ENCODE measurements at regions not wholly inside any gene's neighbourhood (a gene's known extent, or its start where the extent isn't known, plus 50 kb on each side); places are given as distances from the start of the nearest gene placed in this dataset.
"Not testable (repeated sequence)": the region's sequence is repeated elsewhere in the genome, so short reads cannot be mapped to it uniquely, and the experiment has no call there.

GRCh38 chr5:157944938-157945337 is 86.0 kb upstream of the CLINT1 start:
- DNase-seq, result no peak
- Histone ChIP-seq H3K27me3 (ENCODE audit: control insufficient read depth, insufficient read depth, low read length) (no peaks in the 10 kb centered on the region), H3K9me3 (replicated peaks; ENCODE audit: control insufficient read depth, low read depth, low read length) (no peaks in the 10 kb centered on the region), H3K4me3 (ENCODE audit: low read length) (no peak overlapping the region), H3K4me1 (ENCODE audit: control insufficient read depth, insufficient read depth, low read length) (peaks cover 6% of the 10 kb centered on the region), H3K27ac (ENCODE audit: low read length) (no peak overlapping the region), H3K36me3 (ENCODE audit: control insufficient read depth, insufficient read depth, low read length) (no peaks in the 10 kb centered on the region)
- 81% methylated on average over 3 of the region's 6 CpGs for WGBS (ENCODE audit: insufficient coverage)

GRCh38 chr5:157944077-157944633 is 85.2 kb upstream of the CLINT1 start:
- H3K4me3 ChIP-seq (ENCODE audit: low read length), result no peak overlapping the region
- no peaks in the 10 kb centered on the region for H3K36me3 ChIP-seq (ENCODE audit: control insufficient read depth, insufficient read depth, low read length)
- WGBS (ENCODE audit: insufficient coverage), result 17% methylated on average over 1 of the region's 6 CpGs
- no peak for DNase-seq
- no peaks in the 10 kb centered on the region for H3K9me3 ChIP-seq (replicated peaks; ENCODE audit: control insufficient read depth, low read depth, low read length)
- no peaks in the 10 kb centered on the region for H3K27me3 ChIP-seq (ENCODE audit: control insufficient read depth, insufficient read depth, low read length)
- peaks cover 6% of the 10 kb centered on the region for H3K4me1 ChIP-seq (ENCODE audit: control insufficient read depth, insufficient read depth, low read length)
- no peak overlapping the region for H3K27ac ChIP-seq (ENCODE audit: low read length)

GRCh38 chr5:157942595-157942994 is 83.7 kb upstream of the CLINT1 start:
- Histone ChIP-seq H3K4me3 (ENCODE audit: low read length) (no peak overlapping the region), H3K27me3 (ENCODE audit: control insufficient read depth, insufficient read depth, low read length) (no peaks in the 10 kb centered on the region), H3K36me3 (ENCODE audit: control insufficient read depth, insufficient read depth, low read length) (no peaks in the 10 kb centered on the region), H3K9me3 (replicated peaks; ENCODE audit: control insufficient read depth, low read depth, low read length) (no peaks in the 10 kb centered on the region), H3K4me1 (ENCODE audit: control insufficient read depth, insufficient read depth, low read length) (no peaks in the 10 kb centered on the region), H3K27ac (ENCODE audit: low read length) (no peak overlapping the region)
- no peak for DNase-seq
- whole genome bisulfite sequencing (ENCODE audit: insufficient coverage), result no CpG with 5 or more reads among the region's 1 CpG

GRCh38 chr5:157941616-157942015 is 82.7 kb upstream of the CLINT1 start:
- no peak overlapping the region for H3K27ac ChIP-seq (ENCODE audit: low read length)
- no peaks in the 10 kb centered on the region for H3K36me3 ChIP-seq (ENCODE audit: control insufficient read depth, insufficient read depth, low read length)
- no peak for DNase-seq
- no peaks in the 10 kb centered on the region for H3K9me3 ChIP-seq (replicated peaks; ENCODE audit: control insufficient read depth, low read depth, low read length)
- H3K4me3 ChIP-seq (ENCODE audit: low read length), result no peak overlapping the region
- 80% methylated on average over 2 of the region's 3 CpGs for WGBS (ENCODE audit: insufficient coverage)
- H3K27me3 ChIP-seq (ENCODE audit: control insufficient read depth, insufficient read depth, low read length), result no peaks in the 10 kb centered on the region
- no peaks in the 10 kb centered on the region for H3K4me1 ChIP-seq (ENCODE audit: control insufficient read depth, insufficient read depth, low read length)

GRCh38 chr5:157938101-157938500 is 79.2 kb upstream of the CLINT1 start:
- not testable (repeated sequence) for H3K27me3 ChIP-seq (ENCODE audit: control insufficient read depth, insufficient read depth, low read length); H3K27ac ChIP-seq (ENCODE audit: low read length); DNase-seq; H3K36me3 ChIP-seq (ENCODE audit: control insufficient read depth, insufficient read depth, low read length); H3K4me3 ChIP-seq (ENCODE audit: low read length); H3K9me3 ChIP-seq (replicated peaks; ENCODE audit: control insufficient read depth, low read depth, low read length); H3K4me1 ChIP-seq (ENCODE audit: control insufficient read depth, insufficient read depth, low read length)
- 90% methylated on average over 4 of the region's 6 CpGs for WGBS (ENCODE audit: insufficient coverage)

GRCh38 chr5:157936776-157937501 is 78.0 kb upstream of the CLINT1 start:
- not testable (repeated sequence) for DNase-seq; H3K27me3 ChIP-seq (ENCODE audit: control insufficient read depth, insufficient read depth, low read length); H3K36me3 ChIP-seq (ENCODE audit: control insufficient read depth, insufficient read depth, low read length); H3K9me3 ChIP-seq (replicated peaks; ENCODE audit: control insufficient read depth, low read depth, low read length); H3K27ac ChIP-seq (ENCODE audit: low read length); H3K4me3 ChIP-seq (ENCODE audit: low read length); H3K4me1 ChIP-seq (ENCODE audit: control insufficient read depth, insufficient read depth, low read length)
- no CpG with 5 or more reads among the region's 3 CpGs for WGBS (ENCODE audit: insufficient coverage)

GRCh38 chr5:157934600-157934999 is 75.7 kb upstream of the CLINT1 start:
- H3K27me3 ChIP-seq (ENCODE audit: control insufficient read depth, insufficient read depth, low read length), result no peaks in the 10 kb centered on the region
- H3K27ac ChIP-seq (ENCODE audit: low read length), result no peak overlapping the region
- H3K4me3 ChIP-seq (ENCODE audit: low read length), result no peak overlapping the region
- H3K4me1 ChIP-seq (ENCODE audit: control insufficient read depth, insufficient read depth, low read length), result no peaks in the 10 kb centered on the region
- no peak for DNase-seq
- no peaks in the 10 kb centered on the region for H3K36me3 ChIP-seq (ENCODE audit: control insufficient read depth, insufficient read depth, low read length)
- WGBS (ENCODE audit: insufficient coverage), result 86% methylated on average over 1 of the region's 3 CpGs
- peaks cover 3% of the 10 kb centered on the region for H3K9me3 ChIP-seq (replicated peaks; ENCODE audit: control insufficient read depth, low read depth, low read length)

- 88% methylated on average over 3 of the region's 5 CpGs for WGBS (ENCODE audit: insufficient coverage)
- Histone ChIP-seq H3K27ac (ENCODE audit: low read length) (no peak overlapping the region), H3K4me3 (ENCODE audit: low read length) (no peak overlapping the region), H3K27me3 (ENCODE audit: control insufficient read depth, insufficient read depth, low read length) (no peaks in the 10 kb centered on the region), H3K4me1 (ENCODE audit: control insufficient read depth, insufficient read depth, low read length) (no peaks in the 10 kb centered on the region), H3K9me3 (replicated peaks; ENCODE audit: control insufficient read depth, low read depth, low read length) (peaks cover 3% of the 10 kb centered on the region), H3K36me3 (ENCODE audit: control insufficient read depth, insufficient read depth, low read length) (no peaks in the 10 kb centered on the region)
- no peak for DNase-seq
These were observed 74.1 kb upstream of the CLINT1 start for GRCh38 chr5:157933005-157933404.

GRCh38 chr5:157930710-157931109 is 71.8 kb upstream of the CLINT1 start:
- Histone ChIP-seq H3K27me3 (ENCODE audit: control insufficient read depth, insufficient read depth, low read length) (no peaks in the 10 kb centered on the region), H3K36me3 (ENCODE audit: control insufficient read depth, insufficient read depth, low read length) (no peaks in the 10 kb centered on the region), H3K4me3 (ENCODE audit: low read length) (no peak overlapping the region), H3K27ac (ENCODE audit: low read length) (no peak overlapping the region), H3K9me3 (replicated peaks; ENCODE audit: control insufficient read depth, low read depth, low read length) (peaks cover 3% of the 10 kb centered on the region), H3K4me1 (ENCODE audit: control insufficient read depth, insufficient read depth, low read length) (no peaks in the 10 kb centered on the region)
- WGBS (ENCODE audit: insufficient coverage), result 57% methylated on average over 5 of the region's 7 CpGs
- DNase-seq, result no peak

- WGBS (ENCODE audit: insufficient coverage), result no CpG with 5 or more reads among the region's 4 CpGs
- H3K4me3 ChIP-seq (ENCODE audit: low read length), result no peak overlapping the region
- peak; percentile 55 for DNase-seq
These were observed 68.0 kb upstream of the CLINT1 start for GRCh38 chr5:157926977-157927376.

More at GRCh38 chr5:157926977-157927376, 68.0 kb upstream of the CLINT1 start:
- H3K36me3 ChIP-seq (ENCODE audit: control insufficient read depth, insufficient read depth, low read length), result no peaks in the 10 kb centered on the region
- no peaks in the 10 kb centered on the region for H3K27me3 ChIP-seq (ENCODE audit: control insufficient read depth, insufficient read depth, low read length)
- H3K9me3 ChIP-seq (replicated peaks; ENCODE audit: control insufficient read depth, low read depth, low read length), result no peaks in the 10 kb centered on the region
- H3K4me1 ChIP-seq (ENCODE audit: control insufficient read depth, insufficient read depth, low read length), result no peaks in the 10 kb centered on the region
- H3K27ac ChIP-seq (ENCODE audit: low read length), result no peak overlapping the region

Data from muscle of leg (tissue), 3 donors.